Karpas-422 (cell line): ENCODE measurements at regions not wholly inside any gene's neighbourhood (a gene's known extent, or its start where the extent isn't known, plus 50 kb on each side); places are given as distances from the start of the nearest gene placed in this dataset.
"Not testable (repeated sequence)": the region's sequence is repeated elsewhere in the genome, so short reads cannot be mapped to it uniquely, and the experiment has no call there.

Experiments
- DNase-seq: peaks from one replicate; pipeline ENCODE4 v3.0.0-alpha.2; 2015
- H2AFZ ChIP-seq: fragments of 200-600 bp; sonication (generic); 2 replicates; pipeline ENCODE4 v1.6.1; 2014; ENCODE audit warnings: antibody characterized with exemption, low read length, mixed read lengths
- H3K27ac ChIP-seq: fragments of 200-600 bp; sonication (generic); 2 replicates; pipeline ENCODE4 v1.5.1; 2014; ENCODE audit warnings: mild to moderate bottlenecking, low read length, moderate library complexity
- H3K27me3 ChIP-seq: fragments of 200-600 bp; sonication (generic); 2 replicates; pipeline ENCODE4 v1.6.1; 2014; ENCODE audit warnings: low read length, mixed read lengths
- H3K36me3 ChIP-seq: fragments of 200-600 bp; sonication (generic); 2 replicates; pipeline ENCODE4 v1.6.1; 2014; ENCODE audit warnings: low read length, mixed read lengths; ENCODE audit not compliant: insufficient read depth
- H3K4me1 ChIP-seq: fragments of 200-600 bp; sonication (generic); 2 replicates; pipeline ENCODE4 v1.6.1; 2014; ENCODE audit warnings: mild to moderate bottlenecking, low read length, mixed read lengths
- H3K4me2 ChIP-seq: fragments of 200-600 bp; sonication (generic); 2 replicates; pipeline ENCODE4 v1.6.1; 2014; ENCODE audit warnings: low read length, low read depth, mild to moderate bottlenecking; ENCODE audit not compliant: poor library complexity, severe bottlenecking
- H3K4me3 ChIP-seq: fragments of 200-600 bp; sonication (generic); 2 replicates; pipeline ENCODE4 v1.5.1; 2014; ENCODE audit warnings: mild to moderate bottlenecking, antibody characterized with exemption, low read length, mixed read lengths
- H3K79me2 ChIP-seq: fragments of 200-600 bp; sonication (generic); 2 replicates; pipeline ENCODE4 v1.6.1; 2014; ENCODE audit warnings: mild to moderate bottlenecking, low read length, mixed read lengths
- H3K9ac ChIP-seq: fragments of 200-600 bp; sonication (generic); 2 replicates; pipeline ENCODE4 v1.6.0; 2014; ENCODE audit warnings: low read length
- H3K9me2 ChIP-seq: fragments of 200-600 bp; sonication (generic), shearing (Covaris generic); replicated peaks from 2 replicates; pipeline ENCODE4 v1.6.0; 2014; ENCODE audit warnings: mild to moderate bottlenecking, low read length, moderate library complexity; ENCODE audit not compliant: insufficient read depth
- H3K9me3 ChIP-seq: fragments of 300-700, 200-600 bp; sonication (generic); 2 replicates; pipeline ENCODE4 v1.6.1; 2014; ENCODE audit warnings: low read length, mixed read lengths
- H4K20me1 ChIP-seq: fragments of 200-600 bp; sonication (generic); 2 replicates; pipeline ENCODE4 v1.6.1; 2014; ENCODE audit warnings: mild to moderate bottlenecking, antibody characterized with exemption, low read length, low read depth; ENCODE audit not compliant: insufficient read depth

GRCh38 chr1:188735567-188735966, 1742.1 kb downstream of the BRINP3 start:
- no peak overlapping the region for H3K9ac ChIP-seq
- H3K79me2 ChIP-seq = no peaks in the 10 kb centered on the region

DNA sequence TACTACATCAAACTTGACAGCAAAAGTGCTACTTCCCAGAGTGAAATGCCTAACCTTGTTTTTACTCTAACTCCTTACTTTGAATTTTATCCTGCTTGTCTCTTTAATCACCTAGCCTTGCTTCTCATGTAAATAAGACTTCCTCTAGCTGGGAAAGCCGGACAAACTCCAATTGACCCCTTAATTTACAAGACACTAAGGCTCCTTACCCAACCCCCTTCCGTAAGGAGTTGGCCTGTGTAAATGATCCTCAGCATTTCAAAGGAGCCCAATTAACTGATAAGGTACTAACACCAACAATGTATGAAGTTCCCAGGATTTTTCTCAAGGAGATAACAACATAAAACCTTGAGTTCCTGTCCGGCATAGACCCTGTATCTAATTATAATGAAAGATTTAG, 1728.4 kb downstream of the BRINP3 start:
- not testable (repeated sequence) for DNase-seq, H3K4me1 ChIP-seq, H3K9ac ChIP-seq, H3K4me3 ChIP-seq, H3K79me2 ChIP-seq, H3K27ac ChIP-seq, H2AFZ ChIP-seq, H3K4me2 ChIP-seq, H3K9me3 ChIP-seq, H3K27me3 ChIP-seq, H4K20me1 ChIP-seq, H3K36me3 ChIP-seq, H3K9me2 ChIP-seq

More at GRCh38 chr1:188735567-188735966, 1742.1 kb downstream of the BRINP3 start:
- H3K4me2 ChIP-seq = no peak overlapping the region
- peaks cover 18% of the 10 kb centered on the region for H3K9me3 ChIP-seq
- H3K36me3 ChIP-seq = no peaks in the 10 kb centered on the region
- DNase-seq = no peak
- H3K27ac ChIP-seq = no peak overlapping the region
- no peaks in the 10 kb centered on the region for H3K9me2 ChIP-seq
- no peak overlapping the region for H2AFZ ChIP-seq
- no peaks in the 10 kb centered on the region for H3K4me1 ChIP-seq
- H3K27me3 ChIP-seq = no peaks in the 10 kb centered on the region
- no peak overlapping the region for H3K4me3 ChIP-seq
- H4K20me1 ChIP-seq = no peaks in the 10 kb centered on the region

DNA sequence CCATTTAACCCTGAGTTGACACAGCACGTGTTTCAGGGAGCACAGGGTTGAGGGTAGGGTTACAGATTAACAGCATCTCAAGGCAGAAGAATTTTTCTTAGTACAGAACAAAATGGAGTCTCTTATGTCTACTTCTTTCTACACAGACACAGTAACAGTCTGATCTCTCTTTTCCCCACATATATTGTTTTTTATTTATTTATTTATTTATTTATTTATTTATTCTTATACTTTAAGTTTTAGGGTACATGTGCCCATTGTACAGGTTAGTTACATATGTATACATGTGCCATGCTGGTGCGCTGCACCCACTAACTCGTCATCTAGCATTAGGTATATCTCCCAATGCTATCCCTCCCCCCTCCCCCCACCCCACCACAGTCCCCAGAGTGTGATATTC, 1725.6 kb downstream of the BRINP3 start:
- H3K9me3 ChIP-seq, H3K79me2 ChIP-seq, H3K4me2 ChIP-seq, H3K4me3 ChIP-seq, H3K27ac ChIP-seq, DNase-seq, H3K9me2 ChIP-seq, H4K20me1 ChIP-seq, H3K4me1 ChIP-seq, H3K36me3 ChIP-seq, H3K9ac ChIP-seq, H3K27me3 ChIP-seq, H2AFZ ChIP-seq: not testable (repeated sequence)

GRCh38 chr1:188757747-188758146, 1719.9 kb downstream of the BRINP3 start:
- not testable (repeated sequence) for H4K20me1 ChIP-seq, H3K27me3 ChIP-seq, H3K9ac ChIP-seq, H3K4me3 ChIP-seq, DNase-seq, H3K4me1 ChIP-seq, H3K4me2 ChIP-seq, H3K27ac ChIP-seq, H3K36me3 ChIP-seq, H2AFZ ChIP-seq, H3K9me2 ChIP-seq, H3K9me3 ChIP-seq, H3K79me2 ChIP-seq

GRCh38 chr1:188761226-188761625, 1716.4 kb downstream of the BRINP3 start:
- DNase-seq = no peak

DNA sequence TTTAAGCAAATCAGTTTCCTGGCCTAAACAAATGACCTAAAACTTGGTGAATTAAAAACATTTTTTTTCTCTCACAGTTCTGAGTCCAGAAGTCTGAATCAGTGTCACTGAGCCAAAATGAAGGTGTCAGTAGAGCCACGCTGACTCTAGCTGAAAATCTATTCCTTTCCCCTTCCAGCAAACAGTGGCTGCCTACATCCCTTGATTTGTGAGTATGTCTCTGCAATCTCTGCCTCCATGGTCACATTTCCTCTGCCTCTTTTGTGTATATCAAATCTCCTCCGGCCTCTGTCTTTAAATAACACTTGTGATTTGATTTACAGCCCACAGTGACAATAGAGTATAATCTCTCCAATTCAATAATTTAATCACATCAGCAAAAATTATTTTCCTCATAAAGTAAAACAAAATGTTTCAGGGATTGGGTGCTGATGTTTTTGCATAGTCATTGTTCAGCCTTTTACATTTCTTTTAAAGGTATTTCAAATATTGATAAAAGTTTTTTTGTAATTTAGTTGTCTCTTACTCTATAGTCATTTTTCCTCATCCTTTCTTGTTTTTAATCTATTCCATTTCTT, 1715.4 kb downstream of the BRINP3 start:
- H3K27me3 ChIP-seq = no peaks in the 10 kb centered on the region
- H2AFZ ChIP-seq = no peak overlapping the region
- H3K36me3 ChIP-seq = no peaks in the 10 kb centered on the region
- peaks cover 12% of the 10 kb centered on the region for H3K9me3 ChIP-seq
- no peak overlapping the region for H3K9ac ChIP-seq
- H3K79me2 ChIP-seq = no peaks in the 10 kb centered on the region
- H3K9me2 ChIP-seq = no peaks in the 10 kb centered on the region
- no peak for DNase-seq
- no peaks in the 10 kb centered on the region for H3K4me1 ChIP-seq
- no peak overlapping the region for H3K4me3 ChIP-seq
- no peak overlapping the region for H3K4me2 ChIP-seq
- no peak overlapping the region for H3K27ac ChIP-seq
- H4K20me1 ChIP-seq = no peaks in the 10 kb centered on the region

More at GRCh38 chr1:188761226-188761625, 1716.4 kb downstream of the BRINP3 start:
- Histone ChIP-seq H3K4me2 (no peak overlapping the region), H3K36me3 (no peaks in the 10 kb centered on the region), H3K27me3 (no peaks in the 10 kb centered on the region), H3K9ac (no peak overlapping the region), H3K27ac (no peak overlapping the region), H3K4me3 (no peak overlapping the region), H3K4me1 (no peaks in the 10 kb centered on the region), H3K9me2 (no peaks in the 10 kb centered on the region), H3K9me3 (peaks cover 8% of the 10 kb centered on the region; the same call in 1 of the 2 replicates), H3K79me2 (no peaks in the 10 kb centered on the region), H4K20me1 (no peaks in the 10 kb centered on the region), H2AFZ (no peak overlapping the region)

GRCh38 chr1:188763541-188763940, 1714.1 kb downstream of the BRINP3 start:
- no peaks in the 10 kb centered on the region for H3K36me3 ChIP-seq
- no peak overlapping the region for H3K9ac ChIP-seq
- no peaks in the 10 kb centered on the region for H4K20me1 ChIP-seq
- H3K27ac ChIP-seq = no peak overlapping the region
- H3K79me2 ChIP-seq = no peaks in the 10 kb centered on the region
- no peak overlapping the region for H3K4me2 ChIP-seq
- no peak overlapping the region for H2AFZ ChIP-seq
- H3K4me1 ChIP-seq = no peaks in the 10 kb centered on the region
- DNase-seq = no peak
- peaks cover 18% of the 10 kb centered on the region for H3K9me3 ChIP-seq
- H3K4me3 ChIP-seq = no peak overlapping the region
- H3K9me2 ChIP-seq = no peaks in the 10 kb centered on the region
- H3K27me3 ChIP-seq = no peaks in the 10 kb centered on the region

DNA sequence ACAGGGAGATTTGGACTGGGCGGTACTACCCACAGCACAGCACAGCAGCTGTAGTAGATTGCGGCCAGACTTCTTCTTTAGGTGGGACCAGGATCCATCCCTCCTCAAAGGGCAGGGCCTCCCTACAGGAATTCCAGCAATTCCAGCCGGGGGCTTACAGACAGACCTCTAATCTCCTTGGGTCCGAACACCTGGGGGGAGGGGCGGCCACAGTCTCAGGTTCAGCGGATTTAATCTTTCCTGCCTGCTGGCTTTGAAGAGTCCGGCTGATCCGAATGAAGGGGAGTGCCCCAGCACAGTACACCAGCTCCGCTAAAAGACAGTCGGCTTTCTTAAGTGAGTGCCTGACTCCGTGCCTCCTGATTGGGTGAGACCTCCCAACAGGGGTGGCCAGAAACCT, 1708.5 kb downstream of the BRINP3 start:
- H3K9ac ChIP-seq = no peak overlapping the region
- H3K9me2 ChIP-seq = no peaks in the 10 kb centered on the region
- H3K4me2 ChIP-seq = no peak overlapping the region
- no peaks in the 10 kb centered on the region for H3K36me3 ChIP-seq
- no peak overlapping the region for H3K4me3 ChIP-seq
- H2AFZ ChIP-seq = no peak overlapping the region
- no peaks in the 10 kb centered on the region for H3K27me3 ChIP-seq
- DNase-seq = no peak
- H3K27ac ChIP-seq = no peak overlapping the region
- H3K4me1 ChIP-seq = no peaks in the 10 kb centered on the region
- H3K9me3 ChIP-seq = peaks cover 21% of the 10 kb centered on the region
- no peaks in the 10 kb centered on the region for H4K20me1 ChIP-seq
- no peaks in the 10 kb centered on the region for H3K79me2 ChIP-seq

DNA sequence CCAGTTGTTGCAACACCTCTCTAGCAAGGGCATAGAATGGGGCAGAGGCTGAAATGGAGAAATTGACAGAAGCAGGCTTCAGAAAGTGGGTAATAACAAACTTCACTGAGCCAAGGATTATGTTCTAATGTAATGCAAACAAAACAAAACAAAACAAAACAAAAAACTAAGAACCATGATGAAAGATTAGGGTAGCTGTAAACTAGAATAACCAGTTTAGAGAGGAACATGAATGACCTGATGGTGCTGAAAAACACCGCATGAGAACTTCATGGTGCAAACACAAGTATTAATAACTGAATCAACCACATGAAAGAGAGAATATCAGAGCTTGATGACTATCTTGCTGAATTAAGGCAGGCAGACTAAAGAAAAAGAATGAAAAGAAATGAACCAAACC, 1707.7 kb downstream of the BRINP3 start:
- Histone ChIP-seq H3K27me3 (no peaks in the 10 kb centered on the region), H4K20me1 (no peaks in the 10 kb centered on the region), H3K9me2 (no peaks in the 10 kb centered on the region), H3K4me3 (no peak overlapping the region), H3K4me2 (no peak overlapping the region), H3K9ac (no peak overlapping the region), H3K36me3 (no peaks in the 10 kb centered on the region), H3K4me1 (no peaks in the 10 kb centered on the region), H3K27ac (no peak overlapping the region), H3K79me2 (no peaks in the 10 kb centered on the region), H2AFZ (no peak overlapping the region), H3K9me3 (peaks cover 19% of the 10 kb centered on the region)
- DNase-seq = no peak
